Keratinocyte (primary cell): ENCODE measurements at regions not wholly inside any gene's neighbourhood (a gene's known extent, or its start where the extent isn't known, plus 50 kb on each side); places are given as distances from the start of the nearest gene placed in this dataset.

ENCODE experiments used
- DNase-seq: peaks from one replicate; pipeline ENCODE4 v3.0.0-alpha.2; 2011; ENCODE audit warnings: low read depth, missing footprints, low spot score
- FAIRE-seq: peaks from 2 replicates; lab custom pipeline; 2011; peaks lifted over from hg19 to GRCh38; lab: Jason Lieb, UNC
- H2AFZ ChIP-seq: 2 replicates; pipeline ENCODE4 v1.6.0; 2012; ENCODE audit warnings: low read length, control low read depth, inconsistent platforms; ENCODE audit not compliant: control insufficient read depth
- H3K27ac ChIP-seq: 2 replicates; pipeline ENCODE4 v1.5.1; 2011; ENCODE audit warnings: low read length; ENCODE audit not compliant: control insufficient read depth, insufficient read depth
- H3K27me3 ChIP-seq: 3 replicates; pipeline ENCODE4 v1.6.0; 2011; ENCODE audit warnings: low read length; ENCODE audit not compliant: control insufficient read depth, insufficient read depth; ENCODE audit errors: extremely low read depth
- H3K36me3 ChIP-seq, 2 experiments: 2 replicates in 1 of 2; 3 replicates in 1 of 2; pipeline ENCODE4 v1.5.1; 2011; ENCODE audit warnings: low read length in 2 of 2, mild to moderate bottlenecking in 1 of 2; ENCODE audit not compliant: control insufficient read depth in 2 of 2, insufficient read depth in 2 of 2; ENCODE audit errors: extremely low read depth in 1 of 2
- H3K4me1 ChIP-seq: 3 replicates; pipeline ENCODE4 v1.5.1; 2011; ENCODE audit warnings: low read length; ENCODE audit not compliant: control insufficient read depth, insufficient read depth; ENCODE audit errors: extremely low read depth
- H3K4me2 ChIP-seq: 3 replicates; pipeline ENCODE4 v1.6.0; 2011; ENCODE audit warnings: low read depth, low read length; ENCODE audit not compliant: control insufficient read depth, insufficient read depth; ENCODE audit errors: extremely low read depth
- H3K4me3 ChIP-seq, 3 experiments: fragments of 200-600 bp in 1 of 3; sonication (generic) in 1 of 3; 2 replicates in 2 of 3; 3 replicates in 1 of 3; pipeline ENCODE4 v1.5.1; 2011 to 2016; ENCODE audit warnings: low read length in 3 of 3, mild to moderate bottlenecking in 3 of 3, control low read depth in 2 of 3, inconsistent platforms in 1 of 3, low read depth in 1 of 3, mixed read lengths in 1 of 3, mixed run types in 1 of 3, moderate library complexity in 1 of 3; ENCODE audit not compliant: control insufficient read depth in 2 of 3, insufficient read depth in 2 of 3; ENCODE audit errors: extremely low read depth in 1 of 3
- H3K79me2 ChIP-seq: 2 replicates; pipeline ENCODE4 v1.6.0; 2012; ENCODE audit warnings: low read length; ENCODE audit not compliant: control insufficient read depth, insufficient read depth
- H3K9ac ChIP-seq: 3 replicates; pipeline ENCODE4 v1.6.0; 2011; ENCODE audit warnings: low read length; ENCODE audit not compliant: control insufficient read depth, insufficient read depth; ENCODE audit errors: extremely low read depth
- H3K9me1 ChIP-seq: 3 replicates; pipeline ENCODE4 v1.6.0; 2011; ENCODE audit warnings: low read length; ENCODE audit not compliant: control insufficient read depth, insufficient read depth; ENCODE audit errors: extremely low read depth
- H3K9me3 ChIP-seq: 2 replicates; pipeline ENCODE4 v1.5.1; 2012; ENCODE audit warnings: low read depth, low read length; ENCODE audit not compliant: control insufficient read depth
- H4K20me1 ChIP-seq: 3 replicates; pipeline ENCODE4 v1.6.0; 2011; ENCODE audit warnings: low read length; ENCODE audit not compliant: control insufficient read depth, insufficient read depth; ENCODE audit errors: extremely low read depth
- EZH2 ChIP-seq: IDR thresholded peaks from one replicate; pipeline ENCODE4 v1.6.1; 2012; ENCODE audit warnings: inconsistent platforms, mild to moderate bottlenecking, low read length, moderate library complexity
- dilution Hi-C: fragments of 300-500 bp; cut with MboI; formaldehyde crosslinking; loops from one replicate; pipeline ENCODE4 v1.7.0; 2020; ENCODE audit warnings: low sequenced_read_pairs; ENCODE audit not compliant: extremely low pct_ligation_motif_present
- TF ChIP-seq, protein P1 (sequence below), 3 experiments: IDR thresholded peaks in 1 of 3; conservative IDR thresholded peaks in 1 of 3; optimal IDR thresholded peaks in 1 of 3; 2 replicates in 2 of 3; 3 replicates in 1 of 3; pipeline versions ENCODE3 to v1.5.1; 2011; ENCODE audit warnings: low read length in 3 of 3, mild to moderate bottlenecking in 3 of 3, moderate library complexity in 2 of 3, control low read depth in 1 of 3, inconsistent platforms in 1 of 3; ENCODE audit not compliant: insufficient read depth in 2 of 3; ENCODE audit errors: extremely low read depth in 1 of 3

DNA sequence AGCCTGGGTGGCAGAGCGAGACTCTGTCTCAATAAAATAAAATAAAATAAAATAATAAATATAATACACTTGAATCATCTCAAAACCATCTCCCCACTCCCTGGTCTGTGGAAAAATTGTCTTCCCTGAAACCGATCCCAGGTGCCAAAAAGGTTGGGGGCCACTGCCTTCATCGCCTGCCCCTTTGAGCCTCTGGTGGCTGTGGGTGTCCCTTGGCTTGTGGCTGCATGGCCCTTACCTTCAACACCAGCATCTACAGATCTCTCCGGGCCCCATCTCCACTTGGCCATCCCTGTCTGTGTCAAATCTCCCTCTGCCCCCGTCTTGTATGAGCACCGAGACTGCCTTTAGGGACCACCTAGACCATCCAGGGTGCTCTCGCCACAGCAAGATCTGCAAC, 177.3 kb downstream of the SEC14L1 start:
- no peak for FAIRE-seq
- H3K27ac ChIP-seq = peak overlapping the region; percentile 95

DNA sequence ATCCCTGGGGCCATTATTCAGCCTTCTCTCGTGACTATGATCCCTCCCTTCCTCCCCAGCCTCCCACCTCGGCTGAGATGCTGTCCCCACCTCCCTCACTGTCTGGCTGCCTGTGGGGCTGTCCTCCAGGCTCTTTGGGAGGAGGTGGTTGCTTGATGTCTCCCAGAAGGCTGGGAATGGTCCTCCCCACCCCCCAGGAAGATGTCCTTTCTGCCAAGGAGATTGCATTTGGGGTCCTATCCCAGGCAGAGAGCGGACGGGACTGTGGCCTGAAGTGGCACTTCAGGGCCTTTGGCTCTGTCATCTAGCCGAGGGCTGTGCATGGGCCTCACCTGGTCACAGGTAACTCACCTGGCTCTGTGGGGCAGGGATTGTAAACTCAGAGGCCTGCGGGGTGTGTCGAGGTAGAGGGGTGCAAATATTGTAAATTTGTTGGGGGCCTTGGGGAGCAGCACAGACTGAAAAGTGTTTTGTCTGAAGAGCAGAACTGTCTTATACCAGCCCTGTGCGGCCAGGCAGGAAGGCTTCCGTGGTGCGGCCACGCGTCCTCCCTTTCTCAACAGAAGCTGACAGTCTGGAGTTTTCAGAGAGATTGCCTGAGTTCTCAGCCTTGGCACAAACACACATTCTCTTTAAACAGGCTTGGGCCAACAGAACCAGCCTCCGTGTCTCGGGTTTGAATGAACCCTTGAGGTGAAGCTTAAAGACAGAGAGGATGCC, 177.9 kb downstream of the SEC14L1 start:
- Histone ChIP-seq H3K79me2 (peaks cover 73% of the 10 kb centered on the region), H3K9me1 (peaks cover 10% of the 10 kb centered on the region), H3K27ac (peak overlapping the region; percentile 95), H2AFZ (no peak overlapping the region), H3K36me3 (peaks cover 11 to 22% of the 10 kb centered on the region in 2 experiments), H3K4me2 (peak overlapping the region; percentile 99), H3K4me1 (peaks cover 70% of the 10 kb centered on the region), H3K4me3 (peak overlapping the region in 2 of 3 experiments; percentile 46 to 83), H3K9ac (peak overlapping the region; percentile 95), H3K27me3 (no peaks in the 10 kb centered on the region), H3K9me3 (no peaks in the 10 kb centered on the region), H4K20me1 (peaks cover 13% of the 10 kb centered on the region)
- DNase-seq (no peak), FAIRE-seq (no peak)
- TF ChIP-seq, protein P1, sequence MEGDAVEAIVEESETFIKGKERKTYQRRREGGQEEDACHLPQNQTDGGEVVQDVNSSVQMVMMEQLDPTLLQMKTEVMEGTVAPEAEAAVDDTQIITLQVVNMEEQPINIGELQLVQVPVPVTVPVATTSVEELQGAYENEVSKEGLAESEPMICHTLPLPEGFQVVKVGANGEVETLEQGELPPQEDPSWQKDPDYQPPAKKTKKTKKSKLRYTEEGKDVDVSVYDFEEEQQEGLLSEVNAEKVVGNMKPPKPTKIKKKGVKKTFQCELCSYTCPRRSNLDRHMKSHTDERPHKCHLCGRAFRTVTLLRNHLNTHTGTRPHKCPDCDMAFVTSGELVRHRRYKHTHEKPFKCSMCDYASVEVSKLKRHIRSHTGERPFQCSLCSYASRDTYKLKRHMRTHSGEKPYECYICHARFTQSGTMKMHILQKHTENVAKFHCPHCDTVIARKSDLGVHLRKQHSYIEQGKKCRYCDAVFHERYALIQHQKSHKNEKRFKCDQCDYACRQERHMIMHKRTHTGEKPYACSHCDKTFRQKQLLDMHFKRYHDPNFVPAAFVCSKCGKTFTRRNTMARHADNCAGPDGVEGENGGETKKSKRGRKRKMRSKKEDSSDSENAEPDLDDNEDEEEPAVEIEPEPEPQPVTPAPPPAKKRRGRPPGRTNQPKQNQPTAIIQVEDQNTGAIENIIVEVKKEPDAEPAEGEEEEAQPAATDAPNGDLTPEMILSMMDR (optimal IDR thresholded peaks at IDR 0.05 in 1 of 3, IDR thresholded peaks at IDR 0.05 in 1 of 3, conservative IDR thresholded peaks at IDR 0.05 in 1 of 3; ENCODE audit: extremely low read depth in 1 of 3, insufficient read depth in 2 of 3, low read length in 3 of 3) = no peak
- TF ChIP-seq EZH2 = no peak
- dilution Hi-C loops = no loop called here

More for the DNA sequence above, 177.3 kb downstream of the SEC14L1 start:
- peaks cover 5% of the 10 kb centered on the region for H3K9me1 ChIP-seq
- no peaks in the 10 kb centered on the region for H3K9me3 ChIP-seq
- no peak overlapping the region for H3K4me3 ChIP-seq
- DNase-seq = no peak
- H3K4me1 ChIP-seq = peaks cover 64% of the 10 kb centered on the region
- H3K4me2 ChIP-seq = peak overlapping the region; percentile 99
- TF ChIP-seq EZH2 = no peak
- TF ChIP-seq, protein P1 (optimal IDR thresholded peaks at IDR 0.05 in 1 of 3, IDR thresholded peaks at IDR 0.05 in 1 of 3, conservative IDR thresholded peaks at IDR 0.05 in 1 of 3; ENCODE audit: extremely low read depth in 1 of 3, insufficient read depth in 2 of 3, low read length in 3 of 3) = no peak
- peaks cover 75% of the 10 kb centered on the region for H3K79me2 ChIP-seq
- H3K27me3 ChIP-seq = no peaks in the 10 kb centered on the region
- H4K20me1 ChIP-seq = peaks cover 12% of the 10 kb centered on the region
- H3K36me3 ChIP-seq = peaks cover 11 to 25% of the 10 kb centered on the region in 2 experiments
- H3K9ac ChIP-seq = peak overlapping the region; percentile 95
- H2AFZ ChIP-seq = no peak overlapping the region
- dilution Hi-C loops = no loop called here
